IMR-90 (cell line): ENCODE measurements at regions not wholly inside any gene's neighbourhood (a gene's known extent, or its start where the extent isn't known, plus 50 kb on each side); places are given as distances from the start of the nearest gene placed in this dataset.

Experiments
- ATAC-seq: fragments of 200-7000 bp; cut with Tn5 transposase; 2 replicates; pipeline ENCODE4 v1.9.1; 2020; ENCODE audit warnings: low read depth, mild to moderate bottlenecking, moderate library complexity
- BruUV-seq: library from RNA; stranded (reverse); fragments of 400-500 nt; replicated peaks from 2 replicates; lab custom pipeline; 2021; lab: Mats Ljungman, UMichigan
- CTCF ChIA-PET: fragments of 300-600 bp; formaldehyde crosslinking; extraction: SDS; loops from one replicate; lab custom pipeline; 2021; ENCODE audit warnings: antibody characterized with exemption; lab: Yijun Ruan, JAX
- POLR2A ChIA-PET: fragments of 300-600 bp; sonication (Branson Sonifier 250); formaldehyde crosslinking; loops from one replicate; lab custom pipeline; 2022; ENCODE audit warnings: antibody characterized with exemption; ENCODE audit not compliant: unreplicated experiment; lab: Charles Lee
- DNase-seq: peaks from one replicate; pipeline ENCODE4 v3.0.0; 2013
- H2AFZ ChIP-seq: replicated peaks from 2 replicates; pipeline ENCODE3; 2013; ENCODE audit warnings: low read length, mild to moderate bottlenecking; ENCODE audit not compliant: poor library complexity
- H2AK5ac ChIP-seq: 2 replicates; pipeline ENCODE4 v1.6.1; 2013; ENCODE audit warnings: low read depth, low read length, inconsistent platforms
- H2AK9ac ChIP-seq: replicated peaks from 2 replicates; pipeline ENCODE3; 2013; ENCODE audit warnings: mild to moderate bottlenecking, low read depth, low read length, moderate library complexity; ENCODE audit not compliant: poor library complexity
- H2BK120ac ChIP-seq: 2 replicates; pipeline ENCODE4 v1.6.1; 2013; ENCODE audit warnings: low read depth, low read length, inconsistent platforms
- H2BK15ac ChIP-seq: 3 replicates; pipeline ENCODE4 v1.6.1; 2013; ENCODE audit warnings: low read depth, low read length, inconsistent platforms
- H2BK20ac ChIP-seq: 2 replicates; pipeline ENCODE4 v1.6.1; 2013; ENCODE audit warnings: low read depth, mild to moderate bottlenecking, inconsistent platforms, low read length, moderate library complexity
- H2BK5ac ChIP-seq: 2 replicates; pipeline ENCODE4 v1.6.1; 2013; ENCODE audit warnings: mild to moderate bottlenecking, low read depth, low read length, inconsistent platforms; ENCODE audit not compliant: poor library complexity, severe bottlenecking
- H3K14ac ChIP-seq: replicated peaks from 2 replicates; pipeline ENCODE4 v1.6.1; 2013; ENCODE audit warnings: low read depth, low read length, inconsistent platforms
- H3K18ac ChIP-seq: 2 replicates; pipeline ENCODE4 v1.6.1; 2013; ENCODE audit warnings: low read depth, low read length, control low read depth
- H3K23ac ChIP-seq: 2 replicates; pipeline ENCODE4 v1.6.1; 2013; ENCODE audit warnings: low read depth, low read length, inconsistent platforms
- H3K27ac ChIP-seq: 2 replicates; pipeline ENCODE4 v1.5.1; 2013; ENCODE audit warnings: mild to moderate bottlenecking, control low read depth, low read length; ENCODE audit not compliant: insufficient read depth
- H3K27me3 ChIP-seq: 2 replicates; pipeline ENCODE4 v1.6.1; 2013; ENCODE audit warnings: low read length; ENCODE audit not compliant: control insufficient read depth, insufficient read depth
- H3K36me3 ChIP-seq: 2 replicates; pipeline ENCODE4 v1.6.1; 2013; ENCODE audit warnings: low read length, mixed read lengths; ENCODE audit not compliant: control insufficient read depth, insufficient read depth
- H3K4ac ChIP-seq: 2 replicates; pipeline ENCODE4 v1.6.1; 2013; ENCODE audit warnings: low read depth, low read length, inconsistent platforms
- H3K4me1 ChIP-seq: 2 replicates; pipeline ENCODE4 v1.6.1; 2013; ENCODE audit warnings: low read length, mixed read lengths; ENCODE audit not compliant: control insufficient read depth, insufficient read depth
- H3K4me2 ChIP-seq: 2 replicates; pipeline ENCODE4 v1.6.1; 2013; ENCODE audit warnings: low read depth, mild to moderate bottlenecking, control low read depth, low read length, moderate library complexity
- H3K4me3 ChIP-seq: 2 replicates; pipeline ENCODE4 v1.5.1; 2013; ENCODE audit warnings: low read depth, mild to moderate bottlenecking, control low read depth, low read length, moderate library complexity; ENCODE audit not compliant: insufficient read depth
- H3K56ac ChIP-seq: 2 replicates; pipeline ENCODE4 v1.6.1; 2013; ENCODE audit warnings: low read length, inconsistent platforms; ENCODE audit not compliant: insufficient read depth; ENCODE audit errors: extremely low read depth
- H3K79me1 ChIP-seq, 2 experiments: 2 replicates each; pipeline ENCODE4 v1.6.1; 2013; ENCODE audit warnings: low read length in 2 of 2, inconsistent platforms in 1 of 2, low read depth in 1 of 2
- H3K9ac ChIP-seq: 2 replicates; pipeline ENCODE4 v1.6.1; 2013; ENCODE audit warnings: low read depth, low read length, control low read depth
- H3K9me1 ChIP-seq: 2 replicates; pipeline ENCODE4 v1.6.1; 2013; ENCODE audit warnings: low read length, inconsistent platforms; ENCODE audit not compliant: insufficient read depth
- H3K9me3 ChIP-seq: 2 replicates; pipeline ENCODE4 v1.6.1; 2013; ENCODE audit warnings: low read length; ENCODE audit not compliant: control insufficient read depth, insufficient read depth
- H4K20me1 ChIP-seq: 2 replicates; pipeline ENCODE4 v1.6.1; 2013; ENCODE audit warnings: low read length, inconsistent platforms; ENCODE audit not compliant: insufficient read depth
- H4K5ac ChIP-seq: 2 replicates; pipeline ENCODE4 v1.6.1; 2013; ENCODE audit warnings: mild to moderate bottlenecking, low read depth, low read length, control low read depth
- H4K8ac ChIP-seq, 2 experiments: 2 replicates each; pipeline ENCODE4 v1.6.1; 2013; ENCODE audit warnings: low read depth in 2 of 2, low read length in 2 of 2, control low read depth in 1 of 2, inconsistent platforms in 1 of 2
- H4K91ac ChIP-seq: 2 replicates; pipeline ENCODE4 v1.6.1; 2013; ENCODE audit warnings: low read depth, low read length, inconsistent platforms; ENCODE audit not compliant: insufficient read depth
- BHLHE40 ChIP-seq: fragments of 150-350 bp; IDR thresholded peaks from 2 replicates; pipeline ENCODE4 v1.6.1; 2016; ENCODE audit warnings: mild to moderate bottlenecking, low read depth, low read length
- CEBPB ChIP-seq: IDR thresholded peaks from 2 replicates; pipeline ENCODE4 v1.6.1; 2012; ENCODE audit warnings: low read depth, low read length, improper control_type of control experiment
- CHD1 ChIP-seq: IDR thresholded peaks from 2 replicates; pipeline ENCODE4 v1.6.1; 2012; ENCODE audit warnings: low read depth, low read length, improper control_type of control experiment
- CTCF ChIP-seq: conservative IDR thresholded peaks from 2 replicates; pipeline ENCODE4 v1.5.1; 2012; ENCODE audit warnings: mild to moderate bottlenecking, low read depth, low read length, improper control_type of control experiment
- ELK1 ChIP-seq: fragments of 150-350 bp; IDR thresholded peaks from 2 replicates; pipeline ENCODE4 v1.6.1; 2016; ENCODE audit warnings: low read depth, mild to moderate bottlenecking, low read length, moderate library complexity, borderline replicate concordance
- FOS ChIP-seq: fragments of 150-350 bp; IDR thresholded peaks from 2 replicates; pipeline ENCODE4 v1.6.1; 2016; ENCODE audit warnings: low read depth, low read length
- MAFK ChIP-seq: IDR thresholded peaks from 2 replicates; pipeline ENCODE4 v1.6.1; 2012; ENCODE audit warnings: low read depth, low read length, improper control_type of control experiment
- MXI1 ChIP-seq: IDR thresholded peaks from 2 replicates; pipeline ENCODE4 v1.6.1; 2012; ENCODE audit warnings: low read depth, mild to moderate bottlenecking, low read length, moderate library complexity, borderline replicate concordance
- NFE2L2 ChIP-seq: fragments of 150-350 bp; IDR thresholded peaks from 2 replicates; pipeline ENCODE4 v1.6.1; 2016; ENCODE audit warnings: low read depth, mild to moderate bottlenecking, low read length
- RCOR1 ChIP-seq: IDR thresholded peaks from 2 replicates; pipeline ENCODE4 v1.6.1; 2012; ENCODE audit warnings: mild to moderate bottlenecking, low read length, improper control_type of control experiment; ENCODE audit not compliant: insufficient replicate concordance
- RFX5 ChIP-seq: IDR thresholded peaks from 2 replicates; pipeline ENCODE4 v1.8.0; 2012; ENCODE audit warnings: low read depth, mild to moderate bottlenecking, low read length, moderate library complexity
- SMC3 ChIP-seq: fragments of 150-350 bp; IDR thresholded peaks from 2 replicates; pipeline ENCODE4 v1.6.1; 2016; ENCODE audit warnings: low read depth, mild to moderate bottlenecking, antibody characterized with exemption, low read length, moderate library complexity
- USF2 ChIP-seq: fragments of 150-350 bp; IDR thresholded peaks from 2 replicates; pipeline ENCODE4 v1.6.1; 2017; ENCODE audit warnings: mild to moderate bottlenecking, antibody characterized with exemption, low read length, low read depth
- WGBS, 2 experiments: methylation state at CpG; one replicate each; pipeline versions ENCODE4 v1.1.5 to v1.1.7; 2013; ENCODE audit warnings: missing lambda C conversion rate in 2 of 2; ENCODE audit not compliant: insufficient read length in 1 of 2; ENCODE audit errors: extremely low coverage in 2 of 2; 5-methylcytosine and 5-hydroxymethylcytosine counted together
- dilution Hi-C: fragments of 300-500 bp; cut with HindIII; formaldehyde crosslinking; loops from one replicate; pipeline ENCODE4 v1.14.3; 2018; ENCODE audit warnings: low sequenced_read_pairs; ENCODE audit not compliant: unreplicated experiment
- in situ Hi-C: fragments of 300-500 bp; cut with MboI; formaldehyde crosslinking; loops from 3 replicates; pipeline ENCODE4 v1.14.3; 2019; ENCODE audit warnings: low sequenced_read_pairs, inconsistent platforms, mixed read lengths
- intact Hi-C: fragments of 100-400 bp; cut with micrococcal nuclease; formaldehyde crosslinking; loops from 2 replicates; pipeline ENCODE4 v1.10.0; 2022

GRCh38 chr4:177246641-177247584 is 62.8 kb upstream of the NEIL3 start:
- in situ Hi-C loops, result no loop called here
- no peak overlapping the region for H2AFZ ChIP-seq
- peak overlapping the region; percentile 90 for H2BK5ac ChIP-seq
- dilution Hi-C loops, result no loop called here
- no peak overlapping the region for H3K9ac ChIP-seq
- H3K4ac ChIP-seq, result no peak overlapping the region; the same call in 1 of the 2 replicates
- POLR2A ChIA-PET, result no interaction called here
- no peaks in the 10 kb centered on the region for H4K20me1 ChIP-seq
- no CpG with 5 or more reads among the region's 10 CpGs for WGBS, 2 experiments
- H3K4me2 ChIP-seq, result peak overlapping the region; percentile 41; the same call in 1 of the 2 replicates
- H2BK15ac ChIP-seq, result no peak overlapping the region
- DNase-seq (peak; percentile 80), ATAC-seq (peak; percentile 75)
- no peaks in the 10 kb centered on the region for H3K79me1 ChIP-seq
- no peaks in the 10 kb centered on the region for H3K9me1 ChIP-seq
- peak overlapping the region; percentile 12; the same call in 1 of the 2 replicates for H2BK120ac ChIP-seq
- H3K23ac ChIP-seq, result no peak overlapping the region
- peak overlapping the region in 1 of 2 experiments; percentile 17; a peak in 1 of 4 replicates for H4K8ac ChIP-seq
- H3K4me3 ChIP-seq, result no peak overlapping the region
- H3K27me3 ChIP-seq, result no peaks in the 10 kb centered on the region
- no peak overlapping the region for H4K91ac ChIP-seq
- no peak overlapping the region for H3K56ac ChIP-seq
- no peak overlapping the region; the same call in 1 of the 2 replicates for H2BK20ac ChIP-seq
- intact Hi-C loops, result loop anchor here (2.0 to 10.0 kb wide), 3 partner anchors 192 to 672 kb away; partner anchors contain the start of gene VEGFC
- H3K27ac ChIP-seq, result peak overlapping the region; percentile 20; the same call in 1 of the 2 replicates
- no TSS peak for BruUV-seq
- no peak overlapping the region for H3K14ac ChIP-seq
- H3K4me1 ChIP-seq, result no peaks in the 10 kb centered on the region; the same call in 1 of the 2 replicates
- CTCF ChIA-PET, result interaction anchor here (0.6 kb wide), 1 partner anchor 200 kb away, joined by 3 read pairs; no protein-coding TSS in a partner anchor
- no peak overlapping the region for H4K5ac ChIP-seq
- H3K18ac ChIP-seq, result peak overlapping the region; percentile 52; the same call in 1 of the 2 replicates
- H3K9me3 ChIP-seq, result no peaks in the 10 kb centered on the region
- no peaks in the 10 kb centered on the region for H3K36me3 ChIP-seq
- no peak overlapping the region for H2AK9ac ChIP-seq
- 0 out of 2 replicates have a peak overlapping the region, but pooled peaks have one; percentile 13 for H2AK5ac ChIP-seq
- TF ChIP-seq CHD1 (no peak), NFE2L2 (no peak), RCOR1 (no peak), CTCF (no peak), FOS (peak; percentile 71; the same call in 1 of the 2 replicates), MAFK (peak; percentile 87), RFX5 (no peak), CEBPB (no peak), USF2 (no peak), SMC3 (no peak), ELK1 (no peak), BHLHE40 (no peak), MXI1 (no peak)
